Glutamatergic neuron (in vitro differentiated cells): ENCODE measurements at regions not wholly inside any gene's neighbourhood (a gene's known extent, or its start where the extent isn't known, plus 50 kb on each side); places are given as distances from the start of the nearest gene placed in this dataset.
A peak's percentile ranks its signal among the peaks of the same experiment; 100 is the strongest.

Source experiments
- DNase-seq: peaks from one replicate; pipeline ENCODE4 v3.0.0; 2022
- H3K27ac Mint-ChIP-seq: one replicate; pipeline ENCODE4 v1.8.0; 2020; ENCODE audit warnings: mild to moderate bottlenecking, mixed read lengths, inconsistent platforms; ENCODE audit not compliant: unreplicated experiment
- H3K27me3 Mint-ChIP-seq: one replicate; pipeline ENCODE4 v1.8.0; 2020; ENCODE audit warnings: mild to moderate bottlenecking, moderate library complexity, mixed read lengths, inconsistent platforms; ENCODE audit not compliant: unreplicated experiment
- H3K36me3 Mint-ChIP-seq: one replicate; pipeline ENCODE4 v1.8.0; 2020; ENCODE audit warnings: mild to moderate bottlenecking, mixed read lengths, inconsistent platforms; ENCODE audit not compliant: unreplicated experiment
- H3K4me1 Mint-ChIP-seq: one replicate; pipeline ENCODE4 v1.8.0; 2020; ENCODE audit warnings: mild to moderate bottlenecking, low read depth, mixed read lengths, inconsistent platforms; ENCODE audit not compliant: unreplicated experiment
- H3K4me3 Mint-ChIP-seq: one replicate; pipeline ENCODE4 v1.8.0; 2020; ENCODE audit warnings: mild to moderate bottlenecking, mixed read lengths, inconsistent platforms; ENCODE audit not compliant: unreplicated experiment
- H3K9me3 Mint-ChIP-seq: one replicate; pipeline ENCODE4 v1.8.0; 2020; ENCODE audit warnings: mild to moderate bottlenecking, moderate library complexity, mixed read lengths, inconsistent platforms; ENCODE audit not compliant: unreplicated experiment
- CTCF ChIP-seq: fragments of 200-600 bp; sonication (generic); IDR thresholded peaks from one replicate; pipeline ENCODE4 v1.5.0; 2021; ENCODE audit not compliant: partially characterized antibody, unreplicated experiment

GRCh38 chr6:19205076-19205475 is 632.1 kb upstream of the ID4 start:
- no peak for DNase-seq
- Mint-ChIP-seq H3K27me3 (no peaks in the 10 kb centered on the region), H3K4me3 (no peak overlapping the region), H3K9me3 (no peaks in the 10 kb centered on the region), H3K27ac (no peak overlapping the region), H3K4me1 (no peaks in the 10 kb centered on the region), H3K36me3 (no peaks in the 10 kb centered on the region)
- TF ChIP-seq CTCF = no peak

DNA sequence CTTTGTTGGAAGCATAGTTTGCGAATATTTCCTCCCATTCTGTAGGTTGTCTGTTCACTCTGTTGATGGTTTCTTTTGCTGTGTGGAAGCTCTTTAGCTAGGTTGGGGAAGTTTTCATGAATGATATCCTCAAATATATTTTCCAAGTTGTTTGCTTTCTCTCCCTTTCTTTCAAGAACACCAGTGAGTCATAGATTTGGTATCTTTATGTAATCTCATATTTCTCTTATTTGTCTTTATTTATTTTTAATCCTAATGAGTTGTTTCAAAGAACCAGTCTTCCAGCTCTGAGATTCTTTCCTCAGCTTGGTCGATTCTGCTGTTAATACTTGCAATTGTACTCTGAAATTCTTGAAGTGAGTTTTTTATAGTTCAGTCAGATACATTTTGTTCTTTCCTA is 628.0 kb upstream of the ID4 start:
- Mint-ChIP-seq H3K4me3 (no peak overlapping the region), H3K27ac (no peak overlapping the region), H3K27me3 (no peaks in the 10 kb centered on the region), H3K36me3 (no peaks in the 10 kb centered on the region), H3K9me3 (peaks cover 5% of the 10 kb centered on the region), H3K4me1 (no peaks in the 10 kb centered on the region)
- no peak for TF ChIP-seq CTCF
- no peak for DNase-seq

GRCh38 chr6:19210849-19211590 is 626.1 kb upstream of the ID4 start:
- TF ChIP-seq CTCF = peak; percentile 69
- Mint-ChIP-seq H3K9me3 (peaks cover 5% of the 10 kb centered on the region), H3K36me3 (no peaks in the 10 kb centered on the region), H3K4me1 (no peaks in the 10 kb centered on the region), H3K4me3 (no peak overlapping the region), H3K27ac (no peak overlapping the region), H3K27me3 (no peaks in the 10 kb centered on the region)
- DNase-seq = peak; percentile 67

DNA sequence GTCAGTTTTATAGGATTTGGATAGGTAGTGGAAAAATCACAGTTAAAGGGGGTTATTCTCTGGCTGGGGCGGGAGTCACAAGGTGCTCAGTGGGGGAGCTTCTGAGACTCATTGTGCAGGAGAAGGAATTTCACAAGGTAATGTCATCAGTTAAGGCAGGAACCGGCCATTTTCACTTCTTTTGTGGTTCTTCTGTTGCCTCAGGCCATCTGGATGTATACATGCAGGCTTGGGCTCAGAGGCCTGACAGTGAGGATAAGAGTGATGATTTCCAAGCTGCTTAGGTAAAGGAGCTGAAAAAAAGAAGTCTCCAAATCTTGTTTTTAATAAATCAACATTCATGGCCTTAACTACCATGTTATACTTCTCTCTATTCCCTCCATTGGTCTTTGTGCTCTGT is 622.9 kb upstream of the ID4 start:
- Mint-ChIP-seq H3K27me3 (no peaks in the 10 kb centered on the region), H3K27ac (no peak overlapping the region), H3K36me3 (no peaks in the 10 kb centered on the region), H3K4me3 (no peak overlapping the region), H3K9me3 (peaks cover 5% of the 10 kb centered on the region), H3K4me1 (no peaks in the 10 kb centered on the region)
- no peak for TF ChIP-seq CTCF
- no peak for DNase-seq

GRCh38 chr6:19219931-19220330 is 617.2 kb upstream of the ID4 start:
- no peaks in the 10 kb centered on the region for H3K4me1 Mint-ChIP-seq
- H3K9me3 Mint-ChIP-seq = peaks cover 4% of the 10 kb centered on the region
- no peak overlapping the region for H3K4me3 Mint-ChIP-seq
- TF ChIP-seq CTCF = no peak
- no peak overlapping the region for H3K27ac Mint-ChIP-seq
- no peaks in the 10 kb centered on the region for H3K27me3 Mint-ChIP-seq
- no peak for DNase-seq
- H3K36me3 Mint-ChIP-seq = peaks cover 5% of the 10 kb centered on the region
